GM12878 (cell line): ENCODE measurements at regions not wholly inside any gene's neighbourhood (a gene's known extent, or its start where the extent isn't known, plus 50 kb on each side); places are given as distances from the start of the nearest gene placed in this dataset.

Source experiments
- CHD2 ChIP-seq: IDR thresholded peaks from 2 replicates; pipeline ENCODE4 v1.6.1; 2011; ENCODE audit warnings: low read depth, low read length, improper control_type of control experiment, borderline replicate concordance
- CTCF ChIP-seq, 3 experiments: IDR thresholded peaks in 2 of 3; conservative IDR thresholded peaks in 1 of 3; 2 replicates each; pipeline ENCODE4 v1.5.1; 2011; ENCODE audit warnings: low read depth in 3 of 3, low read length in 3 of 3, mild to moderate bottlenecking in 3 of 3, control low read depth in 2 of 3, moderate library complexity in 2 of 3, inconsistent platforms in 1 of 3, mixed read lengths in 1 of 3; ENCODE audit not compliant: control insufficient read depth in 2 of 3, insufficient read depth in 1 of 3; ENCODE audit errors: extremely low read depth in 1 of 3
- NR2F1 ChIP-seq: fragments of 450-650 bp; conservative IDR thresholded peaks from 2 replicates; pipeline ENCODE4 v1.6.1; 2017; ENCODE audit warnings: mild to moderate bottlenecking
- SREBF2 ChIP-seq: IDR thresholded peaks from 2 replicates; pipeline ENCODE4 v1.6.1; 2012; ENCODE audit warnings: mild to moderate bottlenecking, low read length

GRCh38 chr11:35050541-35050995, 88.4 kb upstream of the CD44 start:
- TF ChIP-seq CTCF (IDR thresholded peaks at IDR 0.05 in 2 of 3, conservative IDR thresholded peaks at IDR 0.05 in 1 of 3; ENCODE audit: control insufficient read depth in 2 of 3, extremely low read depth in 1 of 3, insufficient read depth in 1 of 3, low read depth in 3 of 3, low read length in 3 of 3), result no peak
- TF ChIP-seq SREBF2, result no peak
- TF ChIP-seq NR2F1, result no peak
- TF ChIP-seq CHD2, result no peak
